ENCODE measurements at regions not wholly inside any gene's neighbourhood (a gene's known extent, or its start where the extent isn't known, plus 50 kb on each side); places are given as distances from the start of the nearest gene placed in this dataset.
"Not testable (repeated sequence)": the region's sequence is repeated elsewhere in the genome, so short reads cannot be mapped to it uniquely, and the experiment has no call there.

DNA sequence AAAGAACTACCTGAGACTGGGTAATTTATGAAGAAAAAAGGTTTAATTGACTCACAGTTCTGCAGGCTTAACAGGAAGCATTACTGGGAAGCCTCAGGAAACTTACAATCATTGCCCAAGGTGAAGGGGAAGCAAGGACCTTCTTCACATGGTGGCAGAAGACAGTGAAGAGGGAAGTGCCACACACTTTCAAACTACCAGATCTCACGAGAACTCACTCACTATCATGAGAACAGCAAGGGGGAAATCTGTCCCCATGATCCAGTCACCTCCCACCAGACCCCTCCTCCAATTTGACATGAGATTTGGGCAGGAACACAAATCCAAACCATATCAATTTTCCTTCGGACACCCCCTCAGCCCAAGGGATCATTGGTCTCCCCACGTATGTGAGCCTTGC lies 55.1 kb upstream of the CYRIA start:
- not testable (repeated sequence) for DNase-seq (ENCODE audit: low spot score); H3K79me2 ChIP-seq; H3K4me2 ChIP-seq; H3K27ac ChIP-seq; H3K36me3 ChIP-seq (replicated peaks; ENCODE audit: insufficient read depth, low read depth); H3K4me1 ChIP-seq (ENCODE audit: insufficient read depth); H3K4me3 ChIP-seq; H4K20me1 ChIP-seq (ENCODE audit: insufficient read depth, poor library complexity, severe bottlenecking); H3K9me3 ChIP-seq (ENCODE audit: low read depth); H2AFZ ChIP-seq; H3K9me2 ChIP-seq (replicated peaks; ENCODE audit: insufficient read depth)
- peaks cover 10% of the 10 kb centered on the region for H3K27me3 ChIP-seq
- 85% methylated on average over 3 of the region's 3 CpGs for WGBS (ENCODE audit: low lambda C conversion rate, missing lambda C conversion rate)

GRCh38 chr2:16719485-16719808 lies 53.8 kb upstream of the CYRIA start:
- no peak overlapping the region for H3K27ac ChIP-seq
- TF ChIP-seq, protein P1, sequence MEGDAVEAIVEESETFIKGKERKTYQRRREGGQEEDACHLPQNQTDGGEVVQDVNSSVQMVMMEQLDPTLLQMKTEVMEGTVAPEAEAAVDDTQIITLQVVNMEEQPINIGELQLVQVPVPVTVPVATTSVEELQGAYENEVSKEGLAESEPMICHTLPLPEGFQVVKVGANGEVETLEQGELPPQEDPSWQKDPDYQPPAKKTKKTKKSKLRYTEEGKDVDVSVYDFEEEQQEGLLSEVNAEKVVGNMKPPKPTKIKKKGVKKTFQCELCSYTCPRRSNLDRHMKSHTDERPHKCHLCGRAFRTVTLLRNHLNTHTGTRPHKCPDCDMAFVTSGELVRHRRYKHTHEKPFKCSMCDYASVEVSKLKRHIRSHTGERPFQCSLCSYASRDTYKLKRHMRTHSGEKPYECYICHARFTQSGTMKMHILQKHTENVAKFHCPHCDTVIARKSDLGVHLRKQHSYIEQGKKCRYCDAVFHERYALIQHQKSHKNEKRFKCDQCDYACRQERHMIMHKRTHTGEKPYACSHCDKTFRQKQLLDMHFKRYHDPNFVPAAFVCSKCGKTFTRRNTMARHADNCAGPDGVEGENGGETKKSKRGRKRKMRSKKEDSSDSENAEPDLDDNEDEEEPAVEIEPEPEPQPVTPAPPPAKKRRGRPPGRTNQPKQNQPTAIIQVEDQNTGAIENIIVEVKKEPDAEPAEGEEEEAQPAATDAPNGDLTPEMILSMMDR (IDR thresholded peaks at IDR 0.05; ENCODE audit: poor library complexity): no peak
- TF ChIP-seq EZH2phosphoT487 (IDR thresholded peaks at IDR 0.05; ENCODE audit: low read depth, severe bottlenecking, unreplicated experiment) (no peak), EZH2 (IDR thresholded peaks at IDR 0.05; ENCODE audit: borderline replicate concordance) (no peak)
- 83% methylated on average over 3 of the region's 3 CpGs for WGBS (ENCODE audit: low lambda C conversion rate, missing lambda C conversion rate)

GRCh38 chr2:16718576-16719484 lies 53.2 kb upstream of the CYRIA start:
- no peaks in the 10 kb centered on the region for H3K9me3 ChIP-seq (ENCODE audit: low read depth)
- no peaks in the 10 kb centered on the region for H3K9me2 ChIP-seq (replicated peaks; ENCODE audit: insufficient read depth)
- H3K27me3 ChIP-seq: peaks cover 10% of the 10 kb centered on the region
- H3K4me1 ChIP-seq (ENCODE audit: insufficient read depth): no peaks in the 10 kb centered on the region
- no peak overlapping the region for H3K4me2 ChIP-seq
- H2AFZ ChIP-seq: no peak overlapping the region
- TF ChIP-seq EZH2phosphoT487 (IDR thresholded peaks at IDR 0.05; ENCODE audit: low read depth, severe bottlenecking, unreplicated experiment) (no peak), EZH2 (IDR thresholded peaks at IDR 0.05; ENCODE audit: borderline replicate concordance) (no peak)
- TF ChIP-seq, protein P1 (IDR thresholded peaks at IDR 0.05; ENCODE audit: poor library complexity): no peak
- DNase-seq (ENCODE audit: low spot score): no peak
- WGBS (ENCODE audit: low lambda C conversion rate, missing lambda C conversion rate): 90% methylated on average over 10 of the region's 10 CpGs
- H3K27ac ChIP-seq: no peak overlapping the region
- H4K20me1 ChIP-seq (ENCODE audit: insufficient read depth, poor library complexity, severe bottlenecking): no peaks in the 10 kb centered on the region
- H3K4me3 ChIP-seq: no peak overlapping the region
- H3K36me3 ChIP-seq (replicated peaks; ENCODE audit: insufficient read depth, low read depth): no peaks in the 10 kb centered on the region
- H3K79me2 ChIP-seq: no peaks in the 10 kb centered on the region

More at GRCh38 chr2:16719485-16719808, 53.8 kb upstream of the CYRIA start:
- no peaks in the 10 kb centered on the region for H3K9me3 ChIP-seq (ENCODE audit: low read depth)
- H3K4me3 ChIP-seq: no peak overlapping the region
- H3K4me2 ChIP-seq: no peak overlapping the region
- no peaks in the 10 kb centered on the region for H3K36me3 ChIP-seq (replicated peaks; ENCODE audit: insufficient read depth, low read depth)
- H2AFZ ChIP-seq: no peak overlapping the region
- DNase-seq (ENCODE audit: low spot score): no peak
- H3K79me2 ChIP-seq: no peaks in the 10 kb centered on the region
- peaks cover 10% of the 10 kb centered on the region for H3K27me3 ChIP-seq
- no peaks in the 10 kb centered on the region for H3K4me1 ChIP-seq (ENCODE audit: insufficient read depth)
- H3K9me2 ChIP-seq (replicated peaks; ENCODE audit: insufficient read depth): no peaks in the 10 kb centered on the region
- no peaks in the 10 kb centered on the region for H4K20me1 ChIP-seq (ENCODE audit: insufficient read depth, poor library complexity, severe bottlenecking)

GRCh38 chr2:16717477-16717876 lies 51.8 kb upstream of the CYRIA start:
- H3K9me3 ChIP-seq (ENCODE audit: low read depth): no peaks in the 10 kb centered on the region
- no peak overlapping the region for H3K27ac ChIP-seq
- TF ChIP-seq EZH2 (IDR thresholded peaks at IDR 0.05; ENCODE audit: borderline replicate concordance) (no peak), EZH2phosphoT487 (IDR thresholded peaks at IDR 0.05; ENCODE audit: low read depth, severe bottlenecking, unreplicated experiment) (no peak)
- TF ChIP-seq, protein P1 (IDR thresholded peaks at IDR 0.05; ENCODE audit: poor library complexity): no peak
- no peaks in the 10 kb centered on the region for H3K4me1 ChIP-seq (ENCODE audit: insufficient read depth)
- H2AFZ ChIP-seq: no peak overlapping the region
- H3K4me3 ChIP-seq: no peak overlapping the region
- no peak for DNase-seq (ENCODE audit: low spot score)
- 66% methylated on average over 3 of the region's 3 CpGs for WGBS (ENCODE audit: low lambda C conversion rate, missing lambda C conversion rate)
- H3K36me3 ChIP-seq (replicated peaks; ENCODE audit: insufficient read depth, low read depth): no peaks in the 10 kb centered on the region
- H3K4me2 ChIP-seq: no peak overlapping the region
- no peaks in the 10 kb centered on the region for H3K79me2 ChIP-seq
- no peaks in the 10 kb centered on the region for H3K9me2 ChIP-seq (replicated peaks; ENCODE audit: insufficient read depth)
- H4K20me1 ChIP-seq (ENCODE audit: insufficient read depth, poor library complexity, severe bottlenecking): no peaks in the 10 kb centered on the region
- H3K27me3 ChIP-seq: peaks cover 7% of the 10 kb centered on the region

Data from hepatocyte (in vitro differentiated cells).